DMS153 (cell line): ENCODE measurements at regions not wholly inside any gene's neighbourhood (a gene's known extent, or its start where the extent isn't known, plus 50 kb on each side); places are given as distances from the start of the nearest gene placed in this dataset.

ENCODE experiments used
- DNase-seq: peaks from one replicate; lab custom pipeline; 2025; lab: John Stamatoyannopoulos, UW

- DNase-seq, result no peak
Observed at GRCh38 chr22:49213731-49214352, 613.8 kb downstream of the BRD1 start.

DNA sequence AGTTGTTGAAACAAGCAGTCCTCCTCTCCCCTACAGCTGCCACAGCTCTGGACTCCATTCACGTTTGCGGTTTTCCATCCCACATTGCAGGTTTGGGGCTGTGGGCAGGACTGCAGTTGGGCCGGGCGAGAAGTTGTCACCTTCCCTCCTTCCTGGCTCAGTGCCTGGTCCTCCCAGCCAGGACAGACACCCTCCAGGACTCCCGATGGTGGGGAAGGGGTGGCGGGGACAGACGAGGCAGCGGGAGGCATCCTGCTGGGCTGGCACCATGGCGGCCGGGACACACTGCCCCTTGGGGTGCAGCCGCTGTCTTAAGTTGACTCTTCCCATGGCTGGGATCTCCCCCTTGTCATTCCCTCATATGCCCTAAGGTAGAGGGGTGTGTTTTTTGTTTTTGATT lies 615.2 kb downstream of the BRD1 start:
- DNase-seq, result no peak

DNA sequence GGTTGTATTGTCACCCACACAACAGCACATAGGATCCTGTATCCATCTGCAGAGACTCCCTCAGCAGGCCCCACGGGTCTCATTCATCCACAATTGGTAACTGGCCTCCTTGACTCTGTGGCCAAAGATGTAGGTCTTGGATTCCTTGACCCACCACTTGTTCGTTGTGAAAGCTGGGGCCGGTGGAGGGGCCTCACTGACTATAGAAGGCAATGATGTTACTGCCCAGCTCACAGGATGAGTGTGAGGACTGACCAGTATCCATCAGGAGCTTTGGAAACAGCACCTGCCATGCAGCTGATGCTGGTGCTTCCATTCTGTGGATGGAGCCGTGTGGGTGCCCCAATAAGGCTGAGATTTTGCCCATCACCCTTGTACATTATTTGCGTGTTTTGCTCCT lies 615.7 kb downstream of the BRD1 start:
- DNase-seq, result no peak

DNA sequence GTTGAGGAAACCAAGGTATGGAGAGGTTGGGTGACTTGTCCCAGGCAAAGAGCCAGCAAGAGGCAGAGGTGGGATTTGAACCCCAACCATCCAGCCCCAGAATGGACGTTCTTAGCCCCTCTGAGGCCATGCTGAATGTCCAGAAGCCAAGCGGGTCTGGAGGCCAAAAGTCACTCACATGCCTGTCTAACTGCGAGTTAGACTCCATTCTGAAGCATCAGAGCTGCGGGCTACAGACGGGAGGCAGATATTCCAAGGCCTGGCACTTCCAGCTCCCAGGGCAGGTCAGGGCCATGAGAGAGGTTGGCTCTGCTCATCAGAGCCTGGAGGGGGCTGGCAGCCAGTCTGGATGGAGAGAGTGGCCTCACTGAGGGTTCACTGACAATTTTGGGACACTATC lies 616.5 kb downstream of the BRD1 start:
- no peak for DNase-seq

GRCh38 chr22:49210606-49211005 lies 617.1 kb downstream of the BRD1 start:
- DNase-seq, result no peak

DNA sequence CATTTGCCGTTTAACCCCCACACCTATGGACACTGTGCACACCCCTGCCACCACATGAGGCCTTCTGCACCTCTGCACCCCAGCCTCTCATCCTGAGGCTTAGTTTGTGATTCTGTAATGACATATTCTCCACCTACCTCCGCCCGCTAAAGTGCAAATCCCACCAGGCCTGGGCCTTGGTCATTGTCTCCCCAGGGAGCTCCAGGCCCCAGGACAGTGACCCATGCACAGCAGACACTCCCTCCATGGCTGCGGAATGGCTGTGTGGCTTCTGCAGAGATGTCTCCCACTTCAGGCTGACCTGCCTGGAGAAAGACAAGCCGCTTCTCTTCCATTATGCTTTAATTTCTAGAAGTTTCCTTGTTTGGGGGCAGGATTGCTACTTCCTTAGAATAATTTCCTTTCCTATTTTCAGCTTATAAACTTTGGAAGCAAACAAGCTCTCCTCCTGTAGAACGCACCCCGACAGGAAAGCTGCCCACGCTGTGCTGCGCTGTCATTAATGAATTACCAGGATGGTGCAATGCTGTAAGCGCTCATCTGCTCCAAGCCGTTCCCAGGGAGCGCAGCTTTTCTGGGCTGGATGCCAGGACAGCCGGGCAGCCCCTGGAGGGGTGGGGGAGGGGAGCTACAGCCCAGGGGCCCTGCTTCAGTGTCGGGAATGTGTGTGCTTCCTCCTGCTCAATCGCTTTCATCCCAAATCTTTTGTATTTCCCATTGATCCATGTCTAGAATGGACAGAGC lies 618.0 kb downstream of the BRD1 start:
- DNase-seq, result peak; percentile 87

- no peak for DNase-seq
Observed at GRCh38 chr22:49208768-49209252, 618.9 kb downstream of the BRD1 start.

- DNase-seq, result no peak
Observed at GRCh38 chr22:49208004-49208402, 619.7 kb downstream of the BRD1 start.

DNA sequence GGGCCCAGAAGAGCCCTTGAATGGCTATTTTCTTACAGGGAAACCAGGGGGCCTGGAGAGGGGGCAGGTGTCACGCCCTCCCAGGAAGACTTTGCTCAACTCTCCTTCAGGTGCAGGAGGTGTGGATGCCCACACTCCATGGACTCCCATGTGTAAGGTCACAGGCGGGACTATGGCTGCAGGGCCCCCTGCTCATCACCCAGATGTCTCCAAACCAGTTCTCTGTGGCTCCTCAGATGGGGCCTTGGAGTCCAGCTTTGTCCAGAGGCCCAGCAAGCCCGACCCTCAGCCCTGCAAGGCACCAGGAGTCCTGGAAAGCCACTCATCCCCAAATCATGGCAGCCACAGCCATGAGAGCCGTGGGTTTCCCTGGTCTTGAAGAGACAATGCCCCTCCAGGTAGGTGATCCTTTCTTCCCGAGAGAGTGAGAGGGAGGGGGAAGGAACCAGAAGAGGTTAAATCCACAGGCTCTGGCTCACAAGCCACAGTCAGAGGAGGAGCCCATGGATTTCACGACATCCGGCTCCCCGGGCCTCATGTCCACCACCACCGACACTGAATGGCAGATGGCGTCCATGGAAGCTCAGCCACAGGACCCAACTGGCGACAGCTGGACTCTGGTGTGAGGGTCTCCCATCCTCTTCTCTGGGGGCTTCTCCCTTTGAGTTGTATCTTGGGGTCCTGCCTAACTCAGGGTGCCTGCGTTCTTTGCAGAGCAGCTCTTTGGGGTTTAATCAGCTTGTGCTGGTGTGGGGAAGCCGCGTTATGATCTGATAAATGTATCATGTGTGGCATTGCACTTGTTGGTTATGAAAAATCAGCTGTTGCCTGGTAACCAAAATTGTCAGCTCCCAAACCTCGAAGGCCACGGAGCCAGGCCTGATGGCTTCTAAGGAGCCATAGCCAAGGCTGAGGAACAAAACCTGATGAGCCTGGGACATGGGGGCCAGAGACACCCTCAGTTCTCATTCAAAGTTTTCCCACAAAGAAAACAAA lies 620.4 kb downstream of the BRD1 start:
- DNase-seq, result no peak

DNA sequence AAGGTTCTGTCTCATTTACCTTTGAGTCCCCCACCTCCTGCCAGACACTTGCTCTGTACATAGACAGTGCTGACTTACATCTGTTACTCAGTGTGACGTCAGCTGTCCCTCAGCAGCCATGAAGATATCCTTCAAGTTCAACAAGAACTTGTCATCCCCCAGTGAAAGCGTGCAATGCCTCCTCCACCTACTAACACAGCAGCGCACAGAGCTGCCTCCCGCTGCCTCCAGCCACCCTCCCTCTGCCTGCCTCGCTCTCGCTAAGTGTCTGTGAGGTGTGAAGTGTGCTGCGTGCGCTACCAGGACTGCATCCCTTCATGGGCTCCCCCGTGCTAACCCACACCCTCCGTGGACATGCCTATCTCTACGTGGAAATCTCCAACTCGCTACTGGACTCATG lies 621.4 kb downstream of the BRD1 start:
- no peak for DNase-seq

DNA sequence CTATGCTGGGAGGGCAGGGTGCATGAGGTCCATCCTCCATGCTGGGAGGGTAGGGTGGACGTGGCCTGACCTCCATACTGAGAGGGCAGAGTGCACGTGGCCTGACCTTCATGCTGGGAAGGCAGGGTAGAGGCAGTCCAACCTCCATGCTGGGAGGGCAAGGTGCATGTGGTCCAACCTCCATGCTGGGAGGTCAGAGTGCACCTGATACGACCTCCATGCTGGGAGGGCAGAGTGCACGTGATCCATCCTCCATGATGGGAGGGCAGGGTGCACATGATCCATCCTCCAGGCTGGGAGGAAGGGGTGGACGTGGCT lies 622.2 kb downstream of the BRD1 start:
- no peak for DNase-seq

DNA sequence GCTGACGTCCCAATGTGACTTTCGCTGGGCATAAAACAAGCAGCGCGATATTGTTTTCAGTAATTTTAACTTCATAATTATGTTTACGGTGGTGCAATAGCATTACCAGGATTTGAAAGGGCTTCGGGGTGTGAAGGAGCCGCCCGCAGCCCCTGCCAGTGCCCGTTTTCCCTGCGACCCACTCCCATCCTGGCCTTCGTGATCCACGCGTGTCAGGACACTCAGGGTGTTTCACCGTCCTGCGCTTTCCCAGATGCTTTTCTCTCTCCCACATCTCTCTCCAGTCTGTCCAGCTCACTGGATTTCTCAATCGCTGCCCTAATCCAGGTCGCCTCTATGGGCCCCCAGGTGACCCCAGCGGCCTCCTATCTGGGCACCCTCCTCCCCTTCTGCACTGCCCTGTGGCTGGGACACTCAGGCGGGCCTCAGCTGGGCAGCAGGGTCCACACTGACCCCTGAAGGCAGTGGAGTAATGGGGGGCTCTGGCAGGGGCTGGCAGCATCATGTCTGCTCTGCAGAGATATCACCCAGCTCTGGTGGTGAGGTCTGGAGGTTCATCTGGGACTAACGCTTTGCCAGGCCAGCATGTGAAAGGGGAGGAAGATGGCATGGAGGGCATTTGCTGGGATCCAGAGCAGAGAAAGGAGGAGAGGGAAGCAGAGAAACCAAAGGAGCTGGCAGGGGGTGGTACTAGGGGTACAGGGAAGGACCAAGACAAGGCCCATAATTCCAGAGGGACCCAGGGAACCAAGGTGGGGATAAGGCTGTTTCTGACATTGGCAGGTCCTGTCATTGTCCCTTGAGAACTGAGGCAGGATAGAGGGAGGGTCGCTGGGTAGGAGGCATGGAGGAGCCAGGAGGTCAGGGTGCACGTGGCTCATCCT lies 622.8 kb downstream of the BRD1 start:
- no peak for DNase-seq

GRCh38 chr22:49203859-49204598 lies 623.6 kb downstream of the BRD1 start:
- no peak for DNase-seq

DNA sequence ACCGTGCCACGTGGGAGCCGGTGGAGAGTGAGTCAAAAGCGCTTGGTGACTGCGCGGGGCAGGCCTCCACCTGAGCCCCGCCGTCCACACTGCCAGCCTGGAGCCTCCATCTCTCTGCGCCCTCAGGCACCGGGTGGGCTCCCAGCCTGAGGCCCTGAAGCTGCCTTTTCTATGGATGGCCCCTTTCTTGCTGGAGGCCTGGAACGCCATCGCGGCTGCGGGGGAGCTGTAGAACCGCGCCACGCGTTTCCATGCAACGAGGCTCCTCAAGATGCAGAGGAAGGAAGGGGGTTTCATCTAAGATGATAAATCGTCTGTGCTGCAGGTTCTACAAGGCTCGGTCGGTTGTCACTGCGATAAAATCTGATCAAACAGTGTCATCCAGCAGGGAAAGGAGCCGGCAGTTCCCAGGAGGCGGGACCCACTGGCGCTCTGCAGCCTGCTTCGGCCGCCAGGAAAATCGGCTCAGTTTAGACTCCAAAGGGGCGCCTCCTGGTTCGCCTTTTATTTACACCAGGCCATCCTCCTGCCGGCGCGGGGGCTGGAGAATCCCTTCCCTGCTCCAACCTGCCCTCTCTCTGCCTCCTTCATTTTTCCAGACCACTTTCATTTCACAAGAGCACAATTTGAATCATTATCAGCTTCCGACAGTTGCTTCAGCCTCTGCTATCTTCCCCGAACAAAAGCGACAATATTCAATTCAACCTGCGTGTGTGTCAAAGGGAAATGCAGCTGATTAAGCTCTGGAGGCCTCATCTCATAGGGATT lies 624.4 kb downstream of the BRD1 start:
- DNase-seq, result no peak

DNA sequence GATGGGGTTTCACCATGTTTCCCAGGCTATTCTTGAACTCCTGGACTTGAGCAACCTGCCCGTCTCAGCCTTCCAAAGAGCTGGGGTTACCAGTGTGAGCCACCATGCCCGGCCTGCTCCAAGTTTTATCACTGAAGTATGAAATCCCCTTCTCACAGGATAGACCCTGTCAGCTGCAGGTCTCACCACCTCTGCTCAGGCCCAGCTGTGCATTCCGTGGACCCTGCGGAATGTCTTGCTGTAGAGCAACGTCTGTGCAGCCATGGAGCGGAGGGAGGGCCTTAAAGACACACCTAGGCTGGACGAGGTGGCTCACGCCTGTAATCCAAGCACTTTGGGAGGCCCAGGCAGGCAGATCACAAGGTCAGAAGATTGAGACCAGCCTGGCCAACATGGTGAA lies 625.4 kb downstream of the BRD1 start:
- DNase-seq, result no peak

DNA sequence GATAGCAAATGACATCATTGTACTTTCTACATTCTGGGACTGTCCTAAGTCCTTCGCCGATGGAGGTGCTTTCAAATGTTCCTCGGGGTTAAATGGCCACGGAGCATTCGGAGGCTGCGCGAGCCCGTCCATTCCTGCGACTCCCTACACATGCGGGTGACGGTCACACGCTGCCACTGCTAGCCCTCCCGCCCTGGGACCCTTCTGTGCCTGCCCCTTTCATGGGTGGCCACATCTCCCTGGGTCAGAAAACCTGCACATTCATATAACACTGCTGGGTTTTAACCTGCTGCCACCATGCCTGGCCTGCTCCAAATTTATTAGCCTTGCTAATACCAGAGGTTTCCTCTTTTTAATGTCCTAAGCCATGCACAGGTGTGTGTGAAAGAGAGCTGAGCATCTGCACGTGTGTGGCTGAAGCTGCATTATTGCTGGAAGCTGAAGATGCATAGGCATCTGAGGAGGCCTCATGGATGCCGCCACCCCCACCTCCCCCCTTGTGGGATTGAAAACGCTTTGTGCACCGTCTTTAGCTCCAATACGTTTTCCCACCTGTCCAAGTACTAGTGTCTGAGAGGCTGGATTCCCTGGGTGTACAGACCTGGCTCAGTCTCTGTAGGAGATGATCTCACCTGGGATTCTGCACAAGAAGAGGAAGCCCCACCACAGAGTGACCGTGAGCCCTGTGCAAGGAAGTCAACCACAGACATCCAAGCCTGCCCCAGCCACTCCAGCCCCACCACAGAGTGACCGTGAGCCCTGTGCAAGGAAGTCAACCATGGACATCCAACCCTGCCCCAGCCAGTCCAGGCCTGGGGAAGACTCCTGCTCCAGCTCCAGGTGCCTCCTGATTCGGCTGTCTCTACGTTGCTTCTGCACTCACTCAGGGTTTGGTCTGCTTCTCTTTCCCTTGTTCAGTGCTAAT lies 626.4 kb downstream of the BRD1 start:
- no peak for DNase-seq

DNA sequence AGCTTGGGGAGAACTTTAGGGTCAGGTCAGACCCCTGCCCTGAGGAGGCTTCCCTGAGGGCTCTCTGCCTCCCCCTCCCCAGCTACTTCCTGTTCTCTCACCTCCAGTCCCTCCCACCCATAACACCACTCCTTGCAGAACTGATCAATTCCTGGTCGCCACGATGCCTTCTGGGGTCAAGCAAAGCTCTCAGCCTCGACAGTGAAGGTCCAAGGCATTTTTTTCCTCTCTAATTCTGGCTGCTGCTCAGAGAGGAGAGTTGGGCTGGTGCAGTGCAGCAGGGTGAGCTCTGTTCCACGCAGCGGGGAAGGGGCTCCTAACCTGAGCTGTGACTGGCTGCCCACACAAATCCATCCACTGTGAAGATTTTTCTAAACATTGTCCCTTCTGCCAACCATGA lies 628.4 kb downstream of the BRD1 start:
- no peak for DNase-seq

GRCh38 chr22:49198705-49199084 lies 629.0 kb downstream of the BRD1 start:
- no peak for DNase-seq
